OCI-LY1 (cell line): ENCODE measurements at regions not wholly inside any gene's neighbourhood (a gene's known extent, or its start where the extent isn't known, plus 50 kb on each side); places are given as distances from the start of the nearest gene placed in this dataset.

Source experiments
- H2AFZ ChIP-seq: fragments of 200-600 bp; sonication (generic), shearing (Covaris generic); 2 replicates; pipeline ENCODE4 v1.6.0; 2014; ENCODE audit warnings: antibody characterized with exemption, mild to moderate bottlenecking, low read length
- H3F3A ChIP-seq: fragments of 200-600 bp; sonication (generic), shearing (Covaris generic); 2 replicates; pipeline ENCODE4 v1.6.0; 2014; ENCODE audit warnings: mild to moderate bottlenecking, antibody characterized with exemption, low read length, moderate library complexity; ENCODE audit not compliant: insufficient read depth
- H3K27ac ChIP-seq: fragments of 200-600 bp; sonication (generic); 2 replicates; pipeline ENCODE4 v1.5.1; 2014; ENCODE audit warnings: low read length, mixed run types, mild to moderate bottlenecking, low read depth; ENCODE audit not compliant: poor library complexity, severe bottlenecking
- H3K27me3 ChIP-seq: fragments of 200-600 bp; sonication (generic); 2 replicates; pipeline ENCODE4 v1.6.0; 2014; ENCODE audit warnings: antibody characterized with exemption, mild to moderate bottlenecking, low read length, moderate library complexity; ENCODE audit not compliant: insufficient read depth
- H3K36me3 ChIP-seq: fragments of 200-600 bp; sonication (generic); 2 replicates; pipeline ENCODE4 v1.6.1; 2014; ENCODE audit warnings: mild to moderate bottlenecking, antibody characterized with exemption, low read length, moderate library complexity, mixed read lengths; ENCODE audit not compliant: insufficient read depth
- H3K4me1 ChIP-seq: fragments of 200-600 bp; sonication (generic); 2 replicates; pipeline ENCODE4 v1.5.1; 2014; ENCODE audit warnings: mild to moderate bottlenecking, low read length, moderate library complexity; ENCODE audit not compliant: insufficient read depth, severe bottlenecking
- H3K4me2 ChIP-seq: fragments of 200-600 bp; sonication (generic), shearing (Covaris generic); 2 replicates; pipeline ENCODE4 v1.6.1; 2014; ENCODE audit warnings: low read length
- H3K4me3 ChIP-seq: fragments of 200-600 bp; sonication (generic); 2 replicates; pipeline ENCODE4 v1.5.1; 2014; ENCODE audit warnings: low read length, low read depth, mild to moderate bottlenecking, mixed read lengths; ENCODE audit not compliant: poor library complexity, severe bottlenecking
- H3K79me2 ChIP-seq: fragments of 200-600 bp; shearing (Covaris generic); 2 replicates; pipeline ENCODE4 v1.6.1; 2016; ENCODE audit warnings: mixed run types, low read length, mixed read lengths; ENCODE audit not compliant: insufficient read depth
- H3K9ac ChIP-seq: fragments of 200-600 bp; sonication (generic), shearing (Covaris generic); 2 replicates; pipeline ENCODE4 v1.6.1; 2014; ENCODE audit warnings: mild to moderate bottlenecking, low read length, mixed read lengths
- H3K9me2 ChIP-seq: fragments of 200-600 bp; sonication (generic), shearing (Covaris generic); 2 replicates; pipeline ENCODE4 v1.6.1; 2014; ENCODE audit warnings: low read depth, mild to moderate bottlenecking, low read length, mixed read lengths
- H3K9me3 ChIP-seq: fragments of 200-600 bp; shearing (Covaris generic); 2 replicates; pipeline ENCODE4 v1.6.1; 2014; ENCODE audit warnings: low read length, mixed read lengths
- H4K20me1 ChIP-seq: fragments of 200-600 bp; sonication (generic), shearing (Covaris generic); 2 replicates; pipeline ENCODE4 v1.6.0; 2016; ENCODE audit warnings: mild to moderate bottlenecking, low read length; ENCODE audit not compliant: insufficient read depth
- CTCF ChIP-seq: fragments of 200-600 bp; sonication (generic), shearing (Covaris generic); IDR thresholded peaks from 2 replicates; pipeline ENCODE4 v1.5.1; 2017; ENCODE audit warnings: mild to moderate bottlenecking, antibody characterized with exemption, low read length, moderate library complexity, mixed read lengths
- EZH2 ChIP-seq: fragments of 200-600 bp; sonication (generic), shearing (Covaris generic); IDR thresholded peaks from 2 replicates; pipeline ENCODE4 v1.8.0; 2017; ENCODE audit warnings: borderline replicate concordance, mixed run types, mild to moderate bottlenecking, antibody characterized with exemption, low read length, moderate library complexity, mixed read lengths

- Histone ChIP-seq H3K79me2 (no peaks in the 10 kb centered on the region), H3K27me3 (no peaks in the 10 kb centered on the region), H3K9me2 (no peaks in the 10 kb centered on the region), H3K4me2 (no peak overlapping the region), H2AFZ (no peak overlapping the region), H3K9me3 (no peaks in the 10 kb centered on the region), H3K4me1 (no peaks in the 10 kb centered on the region), H3K4me3 (no peak overlapping the region), H3K27ac (no peak overlapping the region), H4K20me1 (no peaks in the 10 kb centered on the region), H3K36me3 (no peaks in the 10 kb centered on the region), H3F3A (no peaks in the 10 kb centered on the region), H3K9ac (no peak overlapping the region)
- TF ChIP-seq CTCF (no peak), EZH2 (no peak)
Observed at GRCh38 chr1:106681939-106682522, 374.4 kb upstream of the PRMT6 start.

GRCh38 chr1:106688446-106688845 is 368.0 kb upstream of the PRMT6 start:
- H3K36me3 ChIP-seq = no peaks in the 10 kb centered on the region
- H3K4me2 ChIP-seq = no peak overlapping the region
- no peaks in the 10 kb centered on the region for H3K27me3 ChIP-seq
- H3K79me2 ChIP-seq = no peaks in the 10 kb centered on the region
- TF ChIP-seq EZH2 = no peak
- TF ChIP-seq CTCF = no peak
- no peaks in the 10 kb centered on the region for H3K4me1 ChIP-seq
- H2AFZ ChIP-seq = no peak overlapping the region
- H3K9me2 ChIP-seq = no peaks in the 10 kb centered on the region
- no peaks in the 10 kb centered on the region for H3F3A ChIP-seq
- no peak overlapping the region for H3K9ac ChIP-seq
- H4K20me1 ChIP-seq = no peaks in the 10 kb centered on the region
- no peak overlapping the region for H3K4me3 ChIP-seq
- H3K9me3 ChIP-seq = no peaks in the 10 kb centered on the region
- H3K27ac ChIP-seq = no peak overlapping the region

GRCh38 chr1:106698660-106699059 is 357.8 kb upstream of the PRMT6 start:
- H3K4me1 ChIP-seq = no peaks in the 10 kb centered on the region
- no peak for TF ChIP-seq CTCF
- no peak for TF ChIP-seq EZH2
- no peak overlapping the region for H3K4me3 ChIP-seq
- no peak overlapping the region for H3K9ac ChIP-seq
- no peak overlapping the region for H2AFZ ChIP-seq
- no peaks in the 10 kb centered on the region for H4K20me1 ChIP-seq
- H3K9me3 ChIP-seq = no peaks in the 10 kb centered on the region
- H3K27ac ChIP-seq = no peak overlapping the region
- H3F3A ChIP-seq = no peaks in the 10 kb centered on the region
- no peaks in the 10 kb centered on the region for H3K27me3 ChIP-seq
- H3K9me2 ChIP-seq = no peaks in the 10 kb centered on the region
- no peak overlapping the region for H3K4me2 ChIP-seq
- H3K79me2 ChIP-seq = no peaks in the 10 kb centered on the region
- H3K36me3 ChIP-seq = no peaks in the 10 kb centered on the region
